NB4 (cell line): ENCODE measurements at regions not wholly inside any gene's neighbourhood (a gene's known extent, or its start where the extent isn't known, plus 50 kb on each side); places are given as distances from the start of the nearest gene placed in this dataset.

ENCODE experiments used
- DNase-seq: peaks from one replicate; pipeline ENCODE4 v3.0.0; 2010; ENCODE audit warnings: low read depth
- H3K4me3 ChIP-seq: one replicate; pipeline ENCODE4 v1.5.1; 2011; ENCODE audit warnings: mild to moderate bottlenecking, low read depth, low read length, moderate library complexity
- CTCF ChIP-seq: IDR thresholded peaks from one replicate; pipeline ENCODE4 v1.5.1; 2012; ENCODE audit warnings: low read depth, low read length
- MYC ChIP-seq: IDR thresholded peaks from 2 replicates; pipeline ENCODE4 v1.6.1; 2011; ENCODE audit warnings: low read depth, low read length
- POLR2A ChIP-seq: IDR thresholded peaks from 2 replicates; pipeline ENCODE4 v1.6.1; 2011; ENCODE audit warnings: mild to moderate bottlenecking; ENCODE audit not compliant: insufficient read length; ENCODE audit errors: extremely low read depth
- TF ChIP-seq, protein P1 (sequence below): IDR thresholded peaks from 2 replicates; pipeline ENCODE4 v1.6.1; 2011; ENCODE audit warnings: low read depth, low read length

- H3K4me3 ChIP-seq: no peak overlapping the region
- no peak for DNase-seq
- TF ChIP-seq, protein P1, sequence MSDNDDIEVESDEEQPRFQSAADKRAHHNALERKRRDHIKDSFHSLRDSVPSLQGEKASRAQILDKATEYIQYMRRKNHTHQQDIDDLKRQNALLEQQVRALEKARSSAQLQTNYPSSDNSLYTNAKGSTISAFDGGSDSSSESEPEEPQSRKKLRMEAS: no peak
Observed at GRCh38 chr7:42730586-42730985, 181.3 kb downstream of the C7orf25 start.

DNA sequence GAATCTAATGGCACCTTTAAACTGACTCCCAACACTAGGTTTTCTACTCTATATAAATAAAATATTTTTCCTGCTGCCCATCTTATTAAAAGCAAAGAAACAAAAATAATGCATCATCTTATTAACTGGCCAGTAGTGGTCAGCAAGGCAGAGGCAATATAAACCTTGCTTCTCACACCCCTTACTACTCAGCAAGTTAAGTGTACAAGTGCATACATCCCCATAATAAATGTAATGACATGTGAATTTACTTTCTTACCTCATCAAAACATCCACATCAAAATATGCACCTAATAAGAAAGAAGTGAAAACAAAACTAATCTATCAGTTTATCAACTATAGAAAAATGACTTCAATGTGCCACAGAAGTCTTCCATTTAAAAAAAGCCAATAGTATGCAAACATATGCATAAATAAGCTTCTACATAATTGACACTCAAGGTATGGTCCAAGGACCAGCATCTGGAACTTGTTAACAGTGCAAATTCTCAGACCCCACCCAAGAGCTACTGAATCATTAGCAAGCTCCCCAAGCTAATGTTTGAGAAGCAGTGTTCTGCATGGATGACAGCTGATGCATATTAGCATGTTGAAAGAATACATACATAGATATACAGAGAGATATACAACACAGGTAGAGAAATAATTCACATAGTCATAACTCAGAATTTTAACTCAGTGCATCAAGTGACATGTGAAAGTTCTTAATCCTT is 182.7 kb downstream of the C7orf25 start:
- no peak overlapping the region for H3K4me3 ChIP-seq
- no peak for TF ChIP-seq CTCF
- TF ChIP-seq, protein P1: no peak
- no peak for TF ChIP-seq MYC
- no peak for TF ChIP-seq POLR2A
- DNase-seq: no peak

DNA sequence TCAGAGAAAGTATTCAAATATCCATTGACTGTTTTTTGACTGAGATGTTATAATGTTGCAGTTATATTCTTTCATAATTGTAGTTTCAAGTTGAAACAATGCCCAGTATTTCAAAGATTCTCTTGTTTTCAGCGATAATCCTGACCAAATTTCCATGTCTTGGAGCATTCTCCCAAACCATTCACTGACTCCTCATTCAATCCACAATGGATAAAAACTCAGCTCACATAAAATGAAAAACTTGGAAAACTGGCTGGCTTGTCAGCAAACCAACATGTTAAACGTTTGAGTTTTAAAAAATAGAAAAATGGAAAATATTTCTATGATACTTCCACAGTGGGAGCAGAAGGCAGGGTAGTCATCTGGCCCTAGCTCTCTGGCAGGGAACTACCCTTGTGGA is 184.4 kb downstream of the C7orf25 start:
- no peak overlapping the region for H3K4me3 ChIP-seq
- no peak for DNase-seq
- TF ChIP-seq CTCF (no peak), POLR2A (no peak), MYC (no peak)
- TF ChIP-seq, protein P1: no peak

GRCh38 chr7:42726066-42726785 is 185.6 kb downstream of the C7orf25 start:
- no peak for DNase-seq
- H3K4me3 ChIP-seq: no peak overlapping the region
- no peak for TF ChIP-seq CTCF
- TF ChIP-seq, protein P1: no peak

GRCh38 chr7:42722716-42723115 is 189.2 kb downstream of the C7orf25 start:
- no peak overlapping the region for H3K4me3 ChIP-seq
- no peak for TF ChIP-seq POLR2A
- TF ChIP-seq, protein P1: no peak
- no peak for TF ChIP-seq CTCF
- no peak for TF ChIP-seq MYC
- DNase-seq: no peak

- DNase-seq: no peak
- TF ChIP-seq MYC (no peak), POLR2A (no peak), CTCF (no peak)
- TF ChIP-seq, protein P1: no peak
- no peak overlapping the region for H3K4me3 ChIP-seq
Observed at GRCh38 chr7:42722198-42722597, 189.7 kb downstream of the C7orf25 start.
